CD4-positive, CD25-positive, alpha-beta regulatory T cell (primary cell): ENCODE measurements at regions not wholly inside any gene's neighbourhood (a gene's known extent, or its start where the extent isn't known, plus 50 kb on each side); places are given as distances from the start of the nearest gene placed in this dataset.
A peak's percentile ranks its signal among the peaks of the same experiment; 100 is the strongest.

Source experiments
- ATAC-seq, 2 donors: fragments of 150-1000 bp; cut with Tn5 transposase; one replicate each; pipeline ENCODE4 v1.10.0; 2021; ENCODE audit warnings: low read depth in 2 of 2, moderate number of reproducible peaks in 2 of 2, moderate library complexity in 1 of 2
- DNase-seq, 3 donors: peaks; one replicate each; pipeline versions ENCODE4 v3.0.0 to v3.0.0-alpha.2; 2012 to 2022; ENCODE audit warnings: mixed read lengths in 1 of 3
- H3K27ac ChIP-seq: one replicate; pipeline ENCODE4 v1.7.0; 2013; ENCODE audit warnings: mild to moderate bottlenecking, low read length; ENCODE audit not compliant: insufficient read depth, poor library complexity, severe bottlenecking
- H3K27me3 ChIP-seq: one replicate; pipeline ENCODE4 v1.7.0; 2013; ENCODE audit warnings: low read length; ENCODE audit not compliant: control insufficient read depth, insufficient read depth
- H3K36me3 ChIP-seq: one replicate; pipeline ENCODE4 v1.7.0; 2013; ENCODE audit warnings: mild to moderate bottlenecking, low read length, moderate library complexity; ENCODE audit not compliant: control insufficient read depth, insufficient read depth
- H3K4me1 ChIP-seq: 2 replicates; pipeline ENCODE4 v1.7.0; 2013; ENCODE audit warnings: mild to moderate bottlenecking, low read length; ENCODE audit not compliant: insufficient read depth, control insufficient read depth, poor library complexity, severe bottlenecking
- H3K4me3 ChIP-seq: one replicate; pipeline ENCODE4 v1.7.0; 2013; ENCODE audit warnings: low read depth, mild to moderate bottlenecking, low read length, moderate library complexity
- H3K9me3 ChIP-seq, 2 experiments: 1 replicate in 1 of 2; 2 replicates in 1 of 2; pipeline ENCODE4 v1.7.0; 2013; ENCODE audit warnings: low read length in 2 of 2, mild to moderate bottlenecking in 1 of 2, moderate library complexity in 1 of 2; ENCODE audit not compliant: control insufficient read depth in 2 of 2
- H3K27ac Mint-ChIP-seq, 3 donors: one replicate each; pipeline ENCODE4 v1.8.0; 2020 to 2022; ENCODE audit warnings: mild to moderate bottlenecking in 3 of 3, mixed read lengths in 3 of 3, moderate library complexity in 2 of 3
- H3K27me3 Mint-ChIP-seq: one replicate; pipeline ENCODE4 v1.8.0; 2022; ENCODE audit warnings: mild to moderate bottlenecking, mixed read lengths
- H3K36me3 Mint-ChIP-seq: one replicate; pipeline ENCODE4 v1.8.0; 2020; ENCODE audit warnings: mixed read lengths
- H3K4me1 Mint-ChIP-seq, 4 donors: one replicate each; pipeline ENCODE4 v1.8.0; 2020 to 2022; ENCODE audit warnings: mixed read lengths in 4 of 4, mild to moderate bottlenecking in 1 of 4
- H3K4me3 Mint-ChIP-seq, 4 donors: one replicate each; pipeline ENCODE4 v1.8.0; 2020 to 2022; ENCODE audit warnings: mild to moderate bottlenecking in 4 of 4, mixed read lengths in 4 of 4, moderate library complexity in 3 of 4
- H3K9me3 Mint-ChIP-seq, 7 donors: one replicate each; pipeline ENCODE4 v1.8.0; 2020 to 2022; ENCODE audit warnings: mixed read lengths in 7 of 7, mild to moderate bottlenecking in 3 of 7, moderate library complexity in 2 of 7

DNA sequence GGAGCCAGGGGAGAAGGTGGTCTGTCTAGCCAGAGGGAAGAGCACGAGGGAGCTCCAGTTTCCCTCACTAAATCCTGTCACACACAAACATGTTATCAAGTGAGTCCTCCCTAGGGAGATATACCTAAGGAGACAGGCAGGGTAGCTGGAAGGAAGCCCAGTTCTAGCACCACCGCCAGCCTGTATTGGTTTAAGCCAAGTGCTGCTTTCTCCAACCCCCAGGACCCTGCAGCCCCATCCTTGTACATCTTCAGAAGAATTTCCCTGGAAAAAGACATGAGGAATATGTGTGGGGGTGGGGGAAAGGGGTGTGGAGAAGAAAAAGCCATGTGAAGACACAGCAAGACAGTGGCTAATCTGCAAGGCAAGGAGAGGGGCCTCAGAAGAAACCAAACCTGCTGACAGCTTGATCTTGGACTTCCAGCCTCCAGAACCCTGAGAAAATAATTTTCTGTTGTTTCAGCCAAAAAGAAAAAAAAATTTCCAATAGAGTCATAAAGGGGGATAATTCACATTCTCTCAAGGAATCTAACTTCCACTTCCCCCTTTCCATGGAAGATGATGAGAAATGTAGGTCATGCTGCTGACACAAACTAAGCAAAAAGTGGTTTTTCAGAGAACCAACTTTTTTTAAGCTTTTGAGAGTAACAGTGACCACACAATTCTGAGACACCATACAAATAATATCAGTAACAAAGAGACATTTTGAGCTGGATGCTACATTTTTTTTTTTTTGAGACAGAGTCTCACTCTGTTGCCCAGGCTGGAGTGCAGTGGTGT is 103.2 kb upstream of the PRDM1 start:
- H3K27ac Mint-ChIP-seq, result peak overlapping the region in 1 of 3 donors; percentile 96
- Histone ChIP-seq H3K27me3 (peaks cover 12% of the 10 kb centered on the region), H3K4me1 (peaks cover 25% of the 10 kb centered on the region), H3K9me3 (no peaks in the 10 kb centered on the region), H3K36me3 (no peaks in the 10 kb centered on the region), H3K27ac (no peak overlapping the region), H3K4me3 (no peak overlapping the region)
- H3K4me1 Mint-ChIP-seq, result peaks cover 13 to 39% (median 21%) of the 10 kb centered on the region in 4 donors
- no peak for ATAC-seq
- H3K9me3 Mint-ChIP-seq, result peaks cover 0 to 4% (median 0%) of the 10 kb centered on the region in 7 donors
- H3K27me3 Mint-ChIP-seq, result peaks cover 22% of the 10 kb centered on the region
- peak overlapping the region in 3 of 4 donors; percentile 59 to 92 (median 90) for H3K4me3 Mint-ChIP-seq
- peak in 1 of 3 donors; percentile 67 for DNase-seq
- peaks cover 5% of the 10 kb centered on the region for H3K36me3 Mint-ChIP-seq

- peaks cover 5% of the 10 kb centered on the region for H3K36me3 Mint-ChIP-seq
- H3K4me3 ChIP-seq, result peak overlapping the region; percentile 91
- peak overlapping the region in 2 of 3 donors; percentile 22 to 81 for H3K27ac Mint-ChIP-seq
- H3K27ac ChIP-seq, result no peak overlapping the region
- H3K36me3 ChIP-seq, result no peaks in the 10 kb centered on the region
- H3K4me1 ChIP-seq, result peaks cover 25% of the 10 kb centered on the region
- peaks cover 13% of the 10 kb centered on the region for H3K27me3 Mint-ChIP-seq
- H3K27me3 ChIP-seq, result peaks cover 12% of the 10 kb centered on the region
- DNase-seq (peak in 1 of 3 donors; percentile 35), ATAC-seq (no peak)
- peaks cover 12 to 38% (median 20%) of the 10 kb centered on the region in 4 donors for H3K4me1 Mint-ChIP-seq
- H3K9me3 ChIP-seq, result no peaks in the 10 kb centered on the region
- H3K9me3 Mint-ChIP-seq, result peaks cover 0 to 4% (median 0%) of the 10 kb centered on the region in 7 donors
- H3K4me3 Mint-ChIP-seq, result peak overlapping the region; percentile 90 to 97 (median 92)
These were observed 104.2 kb upstream of the PRDM1 start for GRCh38 chr6:105981888-105982358.

DNA sequence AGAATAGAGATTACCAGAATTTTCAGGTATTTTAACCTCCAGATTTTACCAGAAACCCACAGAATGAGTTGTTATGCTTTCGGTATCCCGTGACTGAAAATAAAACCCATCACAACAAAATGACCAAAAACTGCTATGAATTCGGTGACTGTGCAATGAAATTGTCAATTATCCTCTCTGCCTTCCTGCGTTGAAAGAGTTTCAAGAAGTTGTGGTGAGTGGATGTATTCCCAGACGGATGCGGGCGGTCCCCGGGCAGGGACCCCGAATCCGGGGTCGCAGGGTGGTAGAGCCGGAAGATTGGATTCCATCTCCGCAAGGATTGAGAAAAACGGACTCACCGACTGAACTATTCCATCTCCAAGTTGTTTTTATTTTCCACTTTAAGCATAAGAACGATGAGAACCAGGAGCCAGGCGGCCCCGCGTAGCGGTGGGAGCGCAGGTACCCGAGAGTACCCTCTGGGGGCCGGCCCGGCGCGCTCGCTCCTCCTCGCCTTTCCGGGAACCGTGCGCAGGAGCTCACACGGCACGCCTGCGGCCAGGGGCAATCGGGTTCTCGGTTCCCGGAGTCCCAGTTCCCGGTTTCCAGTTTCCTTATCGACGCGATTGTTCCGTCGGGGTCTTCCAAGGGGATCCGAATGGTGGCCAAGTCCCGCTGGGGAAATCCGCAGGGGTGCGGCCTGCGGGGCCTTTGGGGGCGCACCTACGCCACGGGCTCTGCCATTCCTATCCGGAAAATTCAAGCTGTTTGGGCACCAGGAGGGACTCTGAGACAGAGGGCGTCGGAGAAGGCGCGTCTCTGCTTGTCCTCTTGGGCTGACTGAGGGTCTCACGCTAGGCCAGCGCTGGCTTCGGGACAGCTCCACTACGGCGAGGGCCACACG is 104.9 kb upstream of the PRDM1 start:
- ATAC-seq (peak in 1 of 2 donors; percentile 66), DNase-seq (peak; percentile 23 to 79 (median 28))
- Mint-ChIP-seq H3K4me3 (peak overlapping the region; percentile 90 to 97 (median 92)), H3K27ac (peak overlapping the region; percentile 81 to 94 (median 84)), H3K27me3 (peaks cover 10% of the 10 kb centered on the region), H3K36me3 (peaks cover 5% of the 10 kb centered on the region), H3K4me1 (peaks cover 11 to 34% (median 19%) of the 10 kb centered on the region in 4 donors), H3K9me3 (peaks cover 0 to 4% (median 0%) of the 10 kb centered on the region in 7 donors)
- Histone ChIP-seq H3K36me3 (no peaks in the 10 kb centered on the region), H3K27ac (peak overlapping the region; percentile 6), H3K4me3 (peak overlapping the region; percentile 91), H3K27me3 (peaks cover 8% of the 10 kb centered on the region), H3K4me1 (peaks cover 23% of the 10 kb centered on the region), H3K9me3 (no peaks in the 10 kb centered on the region)

GRCh38 chr6:105978974-105979373 is 107.2 kb upstream of the PRDM1 start:
- DNase-seq (peak in 1 of 3 donors; percentile 31), ATAC-seq (no peak)
- H3K27ac ChIP-seq, result no peak overlapping the region
- H3K27me3 Mint-ChIP-seq, result peaks cover 9% of the 10 kb centered on the region
- no peak overlapping the region for H3K4me3 ChIP-seq
- H3K4me1 Mint-ChIP-seq, result peaks cover 11 to 25% (median 15%) of the 10 kb centered on the region in 4 donors
- H3K9me3 Mint-ChIP-seq, result peaks cover 0 to 2% (median 0%) of the 10 kb centered on the region in 7 donors
- no peak overlapping the region for H3K27ac Mint-ChIP-seq
- H3K36me3 Mint-ChIP-seq, result peaks cover 5% of the 10 kb centered on the region
- no peaks in the 10 kb centered on the region for H3K27me3 ChIP-seq
- no peaks in the 10 kb centered on the region for H3K9me3 ChIP-seq
- H3K36me3 ChIP-seq, result no peaks in the 10 kb centered on the region
- H3K4me1 ChIP-seq, result peaks cover 12% of the 10 kb centered on the region
- peak overlapping the region in 2 of 4 donors; percentile 69 to 77 for H3K4me3 Mint-ChIP-seq

- H3K27me3 ChIP-seq, result no peaks in the 10 kb centered on the region
- DNase-seq, result no peak
- peaks cover 4% of the 10 kb centered on the region in 2 experiments for H3K9me3 ChIP-seq
- peaks cover 12% of the 10 kb centered on the region for H3K4me1 ChIP-seq
- no peak overlapping the region for H3K4me3 Mint-ChIP-seq
- no peak overlapping the region for H3K27ac ChIP-seq
- peaks cover 5% of the 10 kb centered on the region for H3K36me3 Mint-ChIP-seq
- no peaks in the 10 kb centered on the region for H3K36me3 ChIP-seq
- peaks cover 11 to 28% (median 15%) of the 10 kb centered on the region in 4 donors for H3K4me1 Mint-ChIP-seq
- ATAC-seq, result no peak
- H3K9me3 Mint-ChIP-seq, result peaks cover 0 to 10% (median 6%) of the 10 kb centered on the region in 7 donors
- no peak overlapping the region for H3K4me3 ChIP-seq
- H3K27ac Mint-ChIP-seq, result no peak overlapping the region
- peaks cover 9% of the 10 kb centered on the region for H3K27me3 Mint-ChIP-seq
These were observed 108.1 kb upstream of the PRDM1 start for GRCh38 chr6:105977934-105978504.

DNA sequence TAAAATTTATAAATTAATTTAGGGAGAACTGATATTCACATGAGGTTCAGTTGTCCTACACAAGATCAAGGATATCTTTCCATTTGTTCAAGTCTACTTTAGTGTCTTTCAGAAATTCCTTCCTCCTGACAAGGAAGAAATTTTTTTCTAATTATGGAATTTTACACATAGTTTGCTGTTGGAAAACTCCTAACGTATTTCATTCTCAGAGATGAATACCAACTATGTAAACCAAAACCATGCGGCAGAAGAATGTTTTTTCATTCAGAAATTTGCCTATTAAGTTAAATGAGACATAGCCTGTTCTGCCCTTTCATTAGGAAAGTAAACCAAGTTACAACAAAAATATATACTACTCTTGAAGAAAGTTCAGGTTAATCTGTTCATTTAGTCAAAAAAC is 111.2 kb upstream of the PRDM1 start:
- ATAC-seq (no peak), DNase-seq (no peak)
- no peaks in the 10 kb centered on the region for H3K27me3 ChIP-seq
- H3K9me3 ChIP-seq, result peaks cover 20% of the 10 kb centered on the region in 2 experiments
- H3K4me1 ChIP-seq, result no peaks in the 10 kb centered on the region
- Mint-ChIP-seq H3K4me3 (no peak overlapping the region), H3K27ac (no peak overlapping the region), H3K9me3 (peaks cover 0 to 35% (median 12%) of the 10 kb centered on the region in 7 donors), H3K36me3 (no peaks in the 10 kb centered on the region), H3K27me3 (peaks cover 10% of the 10 kb centered on the region), H3K4me1 (peaks cover 4 to 13% (median 6%) of the 10 kb centered on the region in 4 donors)
- no peak overlapping the region for H3K27ac ChIP-seq
- no peaks in the 10 kb centered on the region for H3K36me3 ChIP-seq
- no peak overlapping the region for H3K4me3 ChIP-seq

DNA sequence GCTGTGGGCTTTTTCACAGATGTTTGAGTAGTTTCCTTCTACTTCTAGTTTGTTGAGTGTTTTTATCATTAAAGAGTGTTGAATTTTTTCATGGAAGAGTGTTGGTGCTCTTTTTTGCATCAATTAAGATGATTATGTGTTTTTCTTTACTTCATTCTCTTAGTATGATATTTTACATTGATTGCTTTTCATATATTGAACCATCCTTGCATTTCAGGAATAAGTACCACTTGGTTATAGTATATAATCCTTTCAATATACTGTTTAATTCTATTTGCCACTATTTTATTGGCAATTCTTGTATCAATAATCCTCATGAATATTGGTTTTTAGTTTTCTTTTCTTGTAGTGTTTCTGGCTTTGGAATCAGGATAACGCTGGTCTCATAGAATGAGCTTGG is 113.7 kb upstream of the PRDM1 start:
- no peaks in the 10 kb centered on the region for H3K36me3 ChIP-seq
- peaks cover 25% of the 10 kb centered on the region in 2 experiments for H3K9me3 ChIP-seq
- peaks cover 1% of the 10 kb centered on the region for H3K27me3 ChIP-seq
- peaks cover 15% of the 10 kb centered on the region for H3K27me3 Mint-ChIP-seq
- no peaks in the 10 kb centered on the region for H3K36me3 Mint-ChIP-seq
- no peak for ATAC-seq
- H3K4me1 Mint-ChIP-seq, result peaks cover 0 to 3% (median 0%) of the 10 kb centered on the region in 4 donors
- no peak overlapping the region for H3K27ac Mint-ChIP-seq
- no peak overlapping the region for H3K4me3 ChIP-seq
- no peak overlapping the region for H3K4me3 Mint-ChIP-seq
- no peaks in the 10 kb centered on the region for H3K4me1 ChIP-seq
- no peak for DNase-seq
- peaks cover 3 to 45% (median 16%) of the 10 kb centered on the region in 7 donors for H3K9me3 Mint-ChIP-seq
- H3K27ac ChIP-seq, result no peak overlapping the region
